SK-N-SH (cell line): ENCODE measurements at regions not wholly inside any gene's neighbourhood (a gene's known extent, or its start where the extent isn't known, plus 50 kb on each side); places are given as distances from the start of the nearest gene placed in this dataset.

ENCODE experiments used
- EP300 ChIP-seq, 2 experiments: IDR thresholded peaks; 2 replicates each; pipeline versions ENCODE4 v1.4.0 to v1.6.1; 2012; ENCODE audit warnings: borderline replicate concordance in 1 of 2, low read depth in 1 of 2, low read length in 1 of 2
- POLR2AphosphoS5 ChIP-seq: IDR thresholded peaks from 2 replicates; pipeline ENCODE4 v1.6.1; 2012; ENCODE audit warnings: low read depth, low read length
- RAD21 ChIP-seq: IDR thresholded peaks from 2 replicates; pipeline ENCODE4 v1.6.1; 2012; ENCODE audit warnings: mild to moderate bottlenecking, low read length
- YY1 ChIP-seq: IDR thresholded peaks from 2 replicates; pipeline ENCODE4 v1.4.0; 2012; ENCODE audit warnings: low read depth, mild to moderate bottlenecking
- TF ChIP-seq, protein P1 (sequence below): fragments of 200-600 bp; sonication (generic); IDR thresholded peaks from 2 replicates; pipeline ENCODE4 v1.6.1; 2017; ENCODE audit warnings: antibody characterized with exemption, mild to moderate bottlenecking, moderate library complexity
- TF ChIP-seq, protein P2 (sequence below): fragments of 150-350 bp; IDR thresholded peaks from 2 replicates; pipeline ENCODE4 v1.6.1; 2017; ENCODE audit warnings: antibody characterized with exemption, low read length, low read depth, borderline replicate concordance

DNA sequence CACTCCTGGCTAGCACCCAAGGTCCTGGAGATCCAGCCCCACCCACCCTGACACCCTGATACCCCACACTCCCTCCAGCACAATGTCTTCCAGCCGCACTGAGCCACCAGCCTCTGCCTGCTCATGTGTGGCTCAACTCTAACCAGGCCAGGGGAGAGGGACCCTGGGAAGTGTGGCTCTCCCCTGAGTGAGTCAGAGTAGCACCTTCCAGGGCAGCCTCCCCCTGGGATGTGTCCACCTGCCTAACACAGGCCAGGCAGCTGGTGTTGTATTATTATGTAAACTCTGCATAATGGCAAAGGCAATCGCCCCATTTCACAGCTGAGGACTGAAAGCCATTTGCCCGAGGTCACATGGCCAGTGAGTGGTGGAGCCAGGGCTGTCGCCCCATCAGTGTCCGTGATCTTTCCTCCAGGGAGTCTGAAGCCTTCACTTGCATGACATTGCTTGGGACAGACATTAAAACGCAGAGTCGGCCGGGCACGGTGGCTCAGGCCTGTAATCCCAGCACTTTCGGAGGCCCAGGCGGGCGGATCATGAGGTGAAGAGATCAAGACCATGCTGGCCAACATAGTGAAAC lies 84.2 kb upstream of the FOXF1 start:
- TF ChIP-seq POLR2AphosphoS5 (no peak), EP300 (IDR thresholded peaks at IDR 0.05; ENCODE audit: borderline replicate concordance in 1 of 2, low read depth in 1 of 2, low read length in 1 of 2) (no peak), RAD21 (no peak), YY1 (no peak)
- TF ChIP-seq, protein P1, sequence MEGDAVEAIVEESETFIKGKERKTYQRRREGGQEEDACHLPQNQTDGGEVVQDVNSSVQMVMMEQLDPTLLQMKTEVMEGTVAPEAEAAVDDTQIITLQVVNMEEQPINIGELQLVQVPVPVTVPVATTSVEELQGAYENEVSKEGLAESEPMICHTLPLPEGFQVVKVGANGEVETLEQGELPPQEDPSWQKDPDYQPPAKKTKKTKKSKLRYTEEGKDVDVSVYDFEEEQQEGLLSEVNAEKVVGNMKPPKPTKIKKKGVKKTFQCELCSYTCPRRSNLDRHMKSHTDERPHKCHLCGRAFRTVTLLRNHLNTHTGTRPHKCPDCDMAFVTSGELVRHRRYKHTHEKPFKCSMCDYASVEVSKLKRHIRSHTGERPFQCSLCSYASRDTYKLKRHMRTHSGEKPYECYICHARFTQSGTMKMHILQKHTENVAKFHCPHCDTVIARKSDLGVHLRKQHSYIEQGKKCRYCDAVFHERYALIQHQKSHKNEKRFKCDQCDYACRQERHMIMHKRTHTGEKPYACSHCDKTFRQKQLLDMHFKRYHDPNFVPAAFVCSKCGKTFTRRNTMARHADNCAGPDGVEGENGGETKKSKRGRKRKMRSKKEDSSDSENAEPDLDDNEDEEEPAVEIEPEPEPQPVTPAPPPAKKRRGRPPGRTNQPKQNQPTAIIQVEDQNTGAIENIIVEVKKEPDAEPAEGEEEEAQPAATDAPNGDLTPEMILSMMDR = no peak
- TF ChIP-seq, protein P2, sequence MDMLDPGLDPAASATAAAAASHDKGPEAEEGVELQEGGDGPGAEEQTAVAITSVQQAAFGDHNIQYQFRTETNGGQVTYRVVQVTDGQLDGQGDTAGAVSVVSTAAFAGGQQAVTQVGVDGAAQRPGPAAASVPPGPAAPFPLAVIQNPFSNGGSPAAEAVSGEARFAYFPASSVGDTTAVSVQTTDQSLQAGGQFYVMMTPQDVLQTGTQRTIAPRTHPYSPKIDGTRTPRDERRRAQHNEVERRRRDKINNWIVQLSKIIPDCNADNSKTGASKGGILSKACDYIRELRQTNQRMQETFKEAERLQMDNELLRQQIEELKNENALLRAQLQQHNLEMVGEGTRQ = no peak
